ENCODE measurements at regions not wholly inside any gene's neighbourhood (a gene's known extent, or its start where the extent isn't known, plus 50 kb on each side); places are given as distances from the start of the nearest gene placed in this dataset.

- TF ChIP-seq ZNF274 (IDR thresholded peaks at IDR 0.05; ENCODE audit: low read depth, low read length) (no peak), SUZ12 (IDR thresholded peaks at IDR 0.05; ENCODE audit: extremely low read depth, insufficient read depth, insufficient read length) (no peak), YY1 (IDR thresholded peaks at IDR 0.05; ENCODE audit: insufficient read depth, insufficient read length) (no peak)
Measured at GRCh38 chr3:124630960-124631359, 99.3 kb upstream of the UMPS start.
